Gastrocnemius medialis (tissue), 4 donors: ENCODE measurements at regions not wholly inside any gene's neighbourhood (a gene's known extent, or its start where the extent isn't known, plus 50 kb on each side); places are given as distances from the start of the nearest gene placed in this dataset.

Experiments
- ATAC-seq, 2 donors: fragments of 150-250 bp; one replicate each; pipeline ENCODE4 v1.9.1; 2016
- DNase-seq, 2 donors: peaks; one replicate each; pipeline ENCODE4 v3.0.0-alpha.2; 2019
- H3K27ac ChIP-seq, 4 donors: fragments of 200-600 bp; sonication (generic); 1 replicate in 1 of 4; 2 replicates in 3 of 4; pipeline ENCODE4 v1.5.1; 2016 to 2018; ENCODE audit warnings: mild to moderate bottlenecking in 2 of 4, moderate library complexity in 1 of 4
- H3K27me3 ChIP-seq, 3 donors: fragments of 200-600 bp; sonication (generic) in 2 of 3; 1 replicate in 1 of 3; 2 replicates in 2 of 3; pipeline versions ENCODE4 v1.5.1 to v1.6.0; 2016 to 2019; ENCODE audit warnings: mild to moderate bottlenecking in 1 of 3, moderate library complexity in 1 of 3
- H3K36me3 ChIP-seq, 2 donors: fragments of 200-600 bp; sonication (generic) in 1 of 2; one replicate each; pipeline ENCODE4 v1.5.1; 2017 to 2018
- H3K4me1 ChIP-seq, 2 donors: fragments of 200-600 bp; sonication (generic) in 1 of 2; one replicate each; pipeline ENCODE4 v1.5.1; 2016 to 2017; ENCODE audit warnings: mild to moderate bottlenecking in 2 of 2
- H3K4me3 ChIP-seq, 4 donors: fragments of 200-600 bp; sonication (generic) in 3 of 4; 1 replicate in 1 of 4; 2 replicates in 3 of 4; pipeline ENCODE4 v1.5.1; 2016 to 2019; ENCODE audit warnings: mild to moderate bottlenecking in 2 of 4
- H3K9me3 ChIP-seq, 3 donors: fragments of 200-600 bp; sonication (generic) in 2 of 3; 1 replicate in 1 of 3; 2 replicates in 2 of 3; pipeline ENCODE4 v1.5.1; 2016 to 2019
- CTCF ChIP-seq, 5 experiments: fragments of 450-650 bp in 3 of 5; fragments of 200-600 bp in 2 of 5; sonication (generic) in 2 of 5; IDR thresholded peaks in 4 of 5; conservative IDR thresholded peaks in 1 of 5; 1 replicate in 4 of 5; 2 replicates in 1 of 5; pipeline ENCODE4 v1.5.1; 2016 to 2019; ENCODE audit warnings: antibody characterized with exemption in 5 of 5, mild to moderate bottlenecking in 3 of 5, moderate library complexity in 3 of 5
- POLR2A ChIP-seq, 2 donors: fragments of 450-650 bp; IDR thresholded peaks; one replicate each; pipeline ENCODE4 v1.6.1; 2017; ENCODE audit warnings: antibody characterized with exemption in 2 of 2, mild to moderate bottlenecking in 2 of 2, moderate library complexity in 2 of 2
- in situ Hi-C, 4 donors: fragments of 200-750 bp; cut with MboI; loops; one replicate each; pipeline versions ENCODE4 v1.15.0 to v1.8.0; 2017; ENCODE audit warnings: low sequenced_read_pairs in 4 of 4
- intact Hi-C: fragments of 100-400 bp; cut with DNase I; formaldehyde crosslinking; loops from one replicate; pipeline ENCODE4 v1.15.1; 2023; ENCODE audit warnings: low total_unique reads

GRCh38 chr9:89835666-89836065, 230.9 kb downstream of the GADD45G start:
- TF ChIP-seq POLR2A (IDR thresholded peaks at IDR 0.05) (no peak), CTCF (IDR thresholded peaks at IDR 0.05 in 4 of 5, conservative IDR thresholded peaks at IDR 0.05 in 1 of 5) (no peak)
- no peak for DNase-seq
- in situ Hi-C loops (no loop called here), intact Hi-C loops (no loop called here)
- no peaks in the 10 kb centered on the region for H3K27me3 ChIP-seq
- no peaks in the 10 kb centered on the region for H3K9me3 ChIP-seq
- ATAC-seq: no peak
- no peaks in the 10 kb centered on the region for H3K36me3 ChIP-seq
- H3K27ac ChIP-seq: no peak overlapping the region
- H3K4me3 ChIP-seq: no peak overlapping the region
- H3K4me1 ChIP-seq: no peaks in the 10 kb centered on the region

- ATAC-seq (no peak), DNase-seq (no peak)
- H3K4me1 ChIP-seq: no peaks in the 10 kb centered on the region
- in situ Hi-C loops: no loop called here
- no peak overlapping the region for H3K4me3 ChIP-seq
- H3K9me3 ChIP-seq: no peaks in the 10 kb centered on the region
- H3K27ac ChIP-seq: no peak overlapping the region
- H3K36me3 ChIP-seq: no peaks in the 10 kb centered on the region
- intact Hi-C loops: no loop called here
- H3K27me3 ChIP-seq: no peaks in the 10 kb centered on the region
- TF ChIP-seq CTCF (IDR thresholded peaks at IDR 0.05 in 4 of 5, conservative IDR thresholded peaks at IDR 0.05 in 1 of 5) (no peak), POLR2A (IDR thresholded peaks at IDR 0.05) (no peak)
These were observed 232.5 kb downstream of the GADD45G start for GRCh38 chr9:89837162-89837933.

DNA sequence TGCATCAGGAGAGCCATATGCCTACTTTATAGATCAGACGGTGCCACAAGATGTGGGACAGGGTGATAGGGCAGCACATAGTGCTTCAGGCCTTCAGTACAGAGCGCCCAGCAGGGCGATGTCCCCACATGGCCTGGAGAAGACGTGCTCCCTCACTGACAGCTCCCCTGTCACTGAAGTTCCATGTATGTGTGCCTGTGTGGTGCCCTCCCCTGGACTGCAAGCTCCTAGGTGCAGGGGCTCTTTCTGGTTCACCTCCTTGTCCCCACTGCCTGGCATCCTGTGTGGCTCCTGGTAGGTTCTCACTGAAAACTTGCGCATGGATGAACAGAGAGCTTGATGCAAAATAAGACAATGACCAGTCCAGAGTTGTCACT, 233.1 kb downstream of the GADD45G start:
- intact Hi-C loops: no loop called here
- H3K36me3 ChIP-seq: no peaks in the 10 kb centered on the region
- TF ChIP-seq POLR2A (IDR thresholded peaks at IDR 0.05) (no peak), CTCF (IDR thresholded peaks at IDR 0.05 in 4 of 5, conservative IDR thresholded peaks at IDR 0.05 in 1 of 5) (no peak)
- H3K9me3 ChIP-seq: no peaks in the 10 kb centered on the region
- no peak for ATAC-seq
- DNase-seq: no peak
- in situ Hi-C loops: no loop called here
- no peaks in the 10 kb centered on the region for H3K27me3 ChIP-seq
- no peaks in the 10 kb centered on the region for H3K4me1 ChIP-seq
- no peak overlapping the region for H3K4me3 ChIP-seq
- H3K27ac ChIP-seq: no peak overlapping the region

GRCh38 chr9:89838621-89839020, 233.8 kb downstream of the GADD45G start:
- ATAC-seq (no peak), DNase-seq (no peak)
- Histone ChIP-seq H3K36me3 (no peaks in the 10 kb centered on the region), H3K4me3 (no peak overlapping the region), H3K27ac (no peak overlapping the region), H3K4me1 (no peaks in the 10 kb centered on the region), H3K9me3 (no peaks in the 10 kb centered on the region), H3K27me3 (no peaks in the 10 kb centered on the region)
- in situ Hi-C loops: no loop called here
- intact Hi-C loops: no loop called here
- no peak for TF ChIP-seq POLR2A (IDR thresholded peaks at IDR 0.05)
- TF ChIP-seq CTCF (IDR thresholded peaks at IDR 0.05 in 4 of 5, conservative IDR thresholded peaks at IDR 0.05 in 1 of 5): no peak

DNA sequence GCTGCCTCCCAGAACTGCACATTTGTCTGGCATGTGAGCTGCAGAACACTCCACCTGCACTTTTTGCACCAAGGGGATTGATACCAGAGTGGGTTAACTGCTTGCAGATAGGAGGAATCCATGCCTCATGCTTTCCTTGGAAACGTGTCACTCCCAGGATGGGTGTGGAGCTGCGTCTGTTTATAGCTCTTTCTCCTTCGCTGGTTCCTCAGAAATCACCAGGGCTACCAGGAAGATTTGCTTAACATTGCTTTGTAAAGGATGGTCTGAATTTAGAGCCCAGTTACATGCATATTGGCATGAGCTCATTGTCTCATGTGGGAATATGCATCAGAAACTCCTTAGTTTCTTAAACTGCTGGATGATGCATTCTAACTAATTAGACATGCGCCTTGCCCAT, 234.6 kb downstream of the GADD45G start:
- H3K4me3 ChIP-seq: no peak overlapping the region
- no peak for DNase-seq
- no peaks in the 10 kb centered on the region for H3K36me3 ChIP-seq
- in situ Hi-C loops (no loop called here), intact Hi-C loops (no loop called here)
- no peaks in the 10 kb centered on the region for H3K27me3 ChIP-seq
- H3K27ac ChIP-seq: no peak overlapping the region
- no peaks in the 10 kb centered on the region for H3K4me1 ChIP-seq
- TF ChIP-seq POLR2A (IDR thresholded peaks at IDR 0.05): no peak
- TF ChIP-seq CTCF (IDR thresholded peaks at IDR 0.05 in 4 of 5, conservative IDR thresholded peaks at IDR 0.05 in 1 of 5): no peak
- ATAC-seq: no peak
- no peaks in the 10 kb centered on the region for H3K9me3 ChIP-seq
